A549 (cell line): ENCODE measurements at regions not wholly inside any gene's neighbourhood (a gene's known extent, or its start where the extent isn't known, plus 50 kb on each side); places are given as distances from the start of the nearest gene placed in this dataset.

Experiments
- ATAC-seq, 2 experiments: fragments of 200-7000 bp in 1 of 2; fragments of >200 bp in 1 of 2; cut with Nextera tagmentation in 1 of 2; cut with Tn5 transposase in 1 of 2; 3 replicates each; pipeline versions ENCODE4 v1.8.0 to v1.9.1; 2018 to 2020; ENCODE audit warnings: mild to moderate bottlenecking in 1 of 2, moderate library complexity in 1 of 2
- CTCF ChIA-PET: fragments of 300-600 bp; sonication (Branson Sonifier 250); formaldehyde crosslinking; extraction: SDS; loops from one replicate; lab custom pipeline; 2021; ENCODE audit warnings: antibody characterized with exemption, inconsistent platforms; lab: Yijun Ruan, JAX
- POLR2A ChIA-PET: fragments of 350-600 bp; formaldehyde crosslinking; extraction: SDS; loops from one replicate; lab custom pipeline; 2021; ENCODE audit warnings: antibody characterized with exemption, inconsistent platforms; lab: Yijun Ruan, JAX
- DNase-seq, 2 experiments: peaks; one replicate each; pipeline versions ENCODE4 v3.0.0 to v3.0.0-alpha.2; 2011 to 2016; ENCODE audit warnings: low read depth in 1 of 2, low spot score in 1 of 2
- FAIRE-seq: peaks from 2 replicates; lab custom pipeline; 2011; peaks lifted over from hg19 to GRCh38; lab: Jason Lieb, UNC
- H3K27ac ChIP-seq, 2 experiments: fragments of >200 bp; sonication (Bioruptor Twin); formaldehyde crosslinking; 3 replicates each; pipeline ENCODE4 v1.5.1; 2016 to 2017
- H3K4me1 ChIP-seq: fragments of >200 bp; sonication (Bioruptor Twin); formaldehyde crosslinking; 3 replicates; pipeline ENCODE4 v1.6.1; 2016
- H3K4me2 ChIP-seq: fragments of >200 bp; sonication (Bioruptor Twin); formaldehyde crosslinking; 3 replicates; pipeline ENCODE4 v1.6.1; 2016
- H3K4me3 ChIP-seq: fragments of >200 bp; sonication (Bioruptor Twin); formaldehyde crosslinking; 3 replicates; pipeline ENCODE4 v1.5.1; 2016
- H3K9me3 ChIP-seq: fragments of >200 bp; sonication (Bioruptor Twin); formaldehyde crosslinking; 3 replicates; pipeline ENCODE4 v1.6.1; 2016
- ATOH8 ChIP-seq: fragments of 250-450 bp; sonication (Bioruptor Pico); IDR thresholded peaks from 2 replicates; pipeline ENCODE4 v1.5.0; 2020; ENCODE audit warnings: low read depth, mild to moderate bottlenecking, moderate library complexity
- BHLHE40 ChIP-seq: IDR thresholded peaks from 2 replicates; pipeline ENCODE4 v1.6.1; 2012; ENCODE audit warnings: low read depth, low read length, inconsistent platforms
- CTCF ChIP-seq: fragments of >200 bp; sonication (Bioruptor Twin); formaldehyde crosslinking; IDR thresholded peaks from 3 replicates; pipeline ENCODE4 v1.5.1; 2016
- EHF ChIP-seq: fragments of 250-450 bp; sonication (Bioruptor Pico); IDR thresholded peaks from 2 replicates; pipeline ENCODE4 v1.5.0; 2020; ENCODE audit warnings: mild to moderate bottlenecking
- EHMT2 ChIP-seq: fragments of 200-600 bp; sonication (generic); IDR thresholded peaks from 2 replicates; pipeline ENCODE4 v1.6.1; 2016; ENCODE audit warnings: antibody characterized with exemption, low read depth, mild to moderate bottlenecking, moderate library complexity
- ELK1 ChIP-seq: fragments of 150-350 bp; IDR thresholded peaks from 2 replicates; pipeline ENCODE4 v1.6.1; 2014; ENCODE audit warnings: low read depth, mild to moderate bottlenecking, low read length
- ESRRA ChIP-seq: fragments of 150-350 bp; IDR thresholded peaks from 2 replicates; pipeline ENCODE4 v1.6.1; 2014; ENCODE audit warnings: mild to moderate bottlenecking, low read length, borderline replicate concordance
- FOSB ChIP-seq: fragments of 250-450 bp; sonication (Bioruptor Pico); IDR thresholded peaks from 2 replicates; pipeline ENCODE4 v1.5.0; 2020; ENCODE audit warnings: mild to moderate bottlenecking, moderate library complexity
- FOXS1 ChIP-seq: fragments of 250-450 bp; sonication (Bioruptor Pico); IDR thresholded peaks from 2 replicates; pipeline ENCODE4 v1.5.0; 2020; ENCODE audit warnings: mild to moderate bottlenecking, moderate library complexity
- HEYL ChIP-seq: fragments of 250-450 bp; sonication (Bioruptor Pico); IDR thresholded peaks from 2 replicates; pipeline ENCODE4 v1.8.0; 2021; ENCODE audit warnings: mild to moderate bottlenecking, moderate library complexity
- HOXB13 ChIP-seq: fragments of 250-450 bp; sonication (Bioruptor Pico); IDR thresholded peaks from 2 replicates; pipeline ENCODE4 v1.5.0; 2020; ENCODE audit warnings: low read depth, mild to moderate bottlenecking, moderate library complexity
- JUN ChIP-seq, 2 experiments: fragments of >200 bp; sonication (Bioruptor Twin); formaldehyde crosslinking; IDR thresholded peaks; 2 replicates in 1 of 2; 3 replicates in 1 of 2; pipeline ENCODE4 v1.6.1; 2016 to 2017
- MAFK ChIP-seq: fragments of 450-650 bp; IDR thresholded peaks from 2 replicates; pipeline ENCODE4 v1.6.1; 2014; ENCODE audit not compliant: partially characterized antibody
- PBX3 ChIP-seq: IDR thresholded peaks from 2 replicates; pipeline ENCODE4 v1.6.1; 2012
- POLR2A ChIP-seq: IDR thresholded peaks from 2 replicates; pipeline ENCODE4 v1.6.1; 2012; ENCODE audit warnings: mild to moderate bottlenecking, low read length
- RAD21 ChIP-seq, 2 experiments: fragments of >200 bp in 1 of 2; sonication (Bioruptor Twin) in 1 of 2; formaldehyde crosslinking in 1 of 2; IDR thresholded peaks in 1 of 2; conservative IDR thresholded peaks in 1 of 2; 2 replicates in 1 of 2; 3 replicates in 1 of 2; pipeline ENCODE4 v1.6.1; 2012 to 2018; ENCODE audit warnings: inconsistent platforms in 1 of 2
- RARB ChIP-seq: fragments of 250-450 bp; sonication (Bioruptor Pico); IDR thresholded peaks from 2 replicates; pipeline ENCODE4 v1.8.0; 2021; ENCODE audit warnings: mild to moderate bottlenecking, moderate library complexity
- REST ChIP-seq: fragments of 200-600 bp; sonication (generic); IDR thresholded peaks from 2 replicates; pipeline ENCODE4 v1.6.1; 2016; ENCODE audit warnings: antibody characterized with exemption, mild to moderate bottlenecking, moderate library complexity
- RNF2 ChIP-seq: fragments of 200-600 bp; sonication (generic); IDR thresholded peaks from 2 replicates; pipeline ENCODE4 v1.6.1; 2016; ENCODE audit warnings: low read depth, mild to moderate bottlenecking, antibody characterized with exemption, moderate library complexity, borderline replicate concordance
- TFCP2L1 ChIP-seq: fragments of 250-450 bp; sonication (Bioruptor Pico); IDR thresholded peaks from 2 replicates; pipeline ENCODE4 v1.5.0; 2021; ENCODE audit warnings: mild to moderate bottlenecking
- TP53 ChIP-seq: fragments of 250-450 bp; sonication (Bioruptor Pico); IDR thresholded peaks from 2 replicates; pipeline ENCODE4 v1.5.0; 2021; ENCODE audit warnings: mild to moderate bottlenecking, moderate library complexity
- ZFP36 ChIP-seq: fragments of 450-650 bp; IDR thresholded peaks from 2 replicates; pipeline ENCODE4 v1.6.1; 2014; ENCODE audit warnings: borderline replicate concordance; ENCODE audit not compliant: partially characterized antibody
- ZNF302 ChIP-seq: fragments of 250-450 bp; sonication (Bioruptor Pico); IDR thresholded peaks from 2 replicates; pipeline ENCODE4 v1.9.0; 2021; ENCODE audit warnings: inconsistent platforms, mild to moderate bottlenecking, moderate library complexity
- WGBS: methylation state at CpG from one replicate; pipeline ENCODE4 v1.1.6; 2017; ENCODE audit errors: missing lambda C conversion rate; 5-methylcytosine and 5-hydroxymethylcytosine counted together

GRCh38 chr13:107379407-107380155 is 811.6 kb upstream of the ARGLU1 start:
- Histone ChIP-seq H3K9me3 (no peaks in the 10 kb centered on the region), H3K4me2 (no peak overlapping the region), H3K4me3 (no peak overlapping the region), H3K4me1 (no peaks in the 10 kb centered on the region), H3K27ac (no peak overlapping the region)
- 15% methylated on average over 7 of the region's 7 CpGs for WGBS
- no peak for ATAC-seq
- no peak for DNase-seq
- FAIRE-seq = no peak
- TF ChIP-seq ESRRA (no peak), FOXS1 (CRISPR knock-in tag) (no peak), PBX3 (no peak), ELK1 (no peak), CTCF (no peak)
- POLR2A ChIA-PET = no interaction called here
- CTCF ChIA-PET = no interaction called here

- WGBS = 29% methylated on average over 6 of the region's 6 CpGs
- Histone ChIP-seq H3K4me1 (no peaks in the 10 kb centered on the region), H3K27ac (no peak overlapping the region), H3K4me3 (no peak overlapping the region), H3K9me3 (no peaks in the 10 kb centered on the region), H3K4me2 (no peak overlapping the region)
- CTCF ChIA-PET = no interaction called here
- POLR2A ChIA-PET = no interaction called here
- no peak for FAIRE-seq
- TF ChIP-seq RARB (CRISPR knock-in tag) (no peak), HOXB13 (CRISPR knock-in tag) (no peak), RNF2 (no peak), TP53 (CRISPR knock-in tag) (no peak), ZFP36 (no peak), ZNF302 (no peak), EHMT2 (no peak), BHLHE40 (no peak), JUN (IDR thresholded peaks at IDR 0.05) (no peak), MAFK (no peak), TFCP2L1 (CRISPR knock-in tag) (no peak), POLR2A (no peak), RAD21 (conservative IDR thresholded peaks at IDR 0.05 in 1 of 2, IDR thresholded peaks at IDR 0.05 in 1 of 2) (no peak), HEYL (CRISPR knock-in tag) (no peak), EHF (CRISPR knock-in tag) (no peak), FOSB (CRISPR knock-in tag) (no peak), ESRRA (no peak), REST (no peak), ATOH8 (CRISPR knock-in tag) (no peak)
- no peak for ATAC-seq
- no peak for DNase-seq
These were observed 808.6 kb upstream of the ARGLU1 start for GRCh38 chr13:107376341-107377125.
